SU-DHL-6 (cell line): ENCODE measurements at regions not wholly inside any gene's neighbourhood (a gene's known extent, or its start where the extent isn't known, plus 50 kb on each side); places are given as distances from the start of the nearest gene placed in this dataset.

Experiments
- EZH2phosphoT487 ChIP-seq: fragments of 200-600 bp; sonication (generic), shearing (Covaris generic); conservative IDR thresholded peaks from 2 replicates; pipeline ENCODE4 v1.6.1; 2018; ENCODE audit warnings: mild to moderate bottlenecking, antibody characterized with exemption, low read length, moderate library complexity, mixed read lengths
- TF ChIP-seq, protein P1 (sequence below): fragments of 200-600 bp; sonication (generic); IDR thresholded peaks from one replicate; pipeline ENCODE4 v1.5.1; 2017; ENCODE audit warnings: antibody characterized with exemption, mild to moderate bottlenecking, low read length, moderate library complexity; ENCODE audit not compliant: insufficient read depth, poor library complexity, severe bottlenecking

DNA sequence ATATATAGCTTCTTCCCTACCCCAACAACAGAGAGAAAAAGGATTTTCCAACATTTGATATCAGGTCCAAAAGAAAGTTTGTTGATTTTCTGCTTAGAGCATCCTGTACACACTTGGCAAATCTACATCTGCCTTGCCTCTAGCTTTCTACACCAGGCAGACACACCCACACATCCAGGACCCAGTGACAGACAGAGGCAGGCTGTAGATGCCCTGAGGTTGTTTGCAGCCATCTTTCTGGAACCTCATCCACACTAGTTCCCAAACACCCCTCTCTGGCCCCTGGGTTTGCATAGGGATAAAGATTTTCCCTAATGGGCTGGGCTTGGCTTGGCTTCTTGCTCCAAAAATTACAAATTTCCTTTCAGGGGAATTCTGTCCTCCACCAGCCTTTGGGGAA is 138.2 kb upstream of the FST start:
- TF ChIP-seq, protein P1, sequence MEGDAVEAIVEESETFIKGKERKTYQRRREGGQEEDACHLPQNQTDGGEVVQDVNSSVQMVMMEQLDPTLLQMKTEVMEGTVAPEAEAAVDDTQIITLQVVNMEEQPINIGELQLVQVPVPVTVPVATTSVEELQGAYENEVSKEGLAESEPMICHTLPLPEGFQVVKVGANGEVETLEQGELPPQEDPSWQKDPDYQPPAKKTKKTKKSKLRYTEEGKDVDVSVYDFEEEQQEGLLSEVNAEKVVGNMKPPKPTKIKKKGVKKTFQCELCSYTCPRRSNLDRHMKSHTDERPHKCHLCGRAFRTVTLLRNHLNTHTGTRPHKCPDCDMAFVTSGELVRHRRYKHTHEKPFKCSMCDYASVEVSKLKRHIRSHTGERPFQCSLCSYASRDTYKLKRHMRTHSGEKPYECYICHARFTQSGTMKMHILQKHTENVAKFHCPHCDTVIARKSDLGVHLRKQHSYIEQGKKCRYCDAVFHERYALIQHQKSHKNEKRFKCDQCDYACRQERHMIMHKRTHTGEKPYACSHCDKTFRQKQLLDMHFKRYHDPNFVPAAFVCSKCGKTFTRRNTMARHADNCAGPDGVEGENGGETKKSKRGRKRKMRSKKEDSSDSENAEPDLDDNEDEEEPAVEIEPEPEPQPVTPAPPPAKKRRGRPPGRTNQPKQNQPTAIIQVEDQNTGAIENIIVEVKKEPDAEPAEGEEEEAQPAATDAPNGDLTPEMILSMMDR: no peak
- TF ChIP-seq EZH2phosphoT487: no peak
